Activated CD4-positive, alpha-beta T cell treated with anti-CD3 and anti-CD28 coated beads, Interleukin-10, Interleukin-2, amounts not matched to agents 100 ng/mL and 50 ng/mL, durations not matched to agents 16 hours and 8 hours (primary cell): ENCODE measurements at regions not wholly inside any gene's neighbourhood (a gene's known extent, or its start where the extent isn't known, plus 50 kb on each side); places are given as distances from the start of the nearest gene placed in this dataset.
"Not testable (repeated sequence)": the region's sequence is repeated elsewhere in the genome, so short reads cannot be mapped to it uniquely, and the experiment has no call there.

ENCODE experiments used
- DNase-seq: peaks from one replicate; pipeline ENCODE4 v3.0.0-alpha.2; 2020

- DNase-seq = no peak
Measured at GRCh38 chr2:228956701-228957474, 314.2 kb downstream of the PID1 start.

GRCh38 chr2:228949831-228950230, 321.3 kb downstream of the PID1 start:
- DNase-seq = no peak

DNA sequence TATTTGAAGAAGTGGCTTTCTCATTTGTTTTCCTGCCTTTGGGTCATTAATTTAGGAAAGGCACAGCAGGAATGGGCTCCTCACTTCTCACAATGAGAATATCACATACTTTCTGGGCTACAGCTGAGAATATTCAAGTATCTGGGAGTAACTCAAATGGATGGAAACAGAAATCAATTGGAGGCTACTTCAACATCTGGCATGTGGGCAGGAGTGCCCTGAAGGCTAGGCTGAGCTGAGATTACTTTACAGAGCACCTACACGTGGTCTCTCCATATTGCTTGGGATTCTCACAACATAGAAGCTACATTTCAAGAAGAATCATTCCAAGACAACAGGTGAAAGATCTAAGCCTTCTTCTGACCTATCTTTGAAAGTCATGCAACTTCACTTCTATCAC, 325.4 kb downstream of the PID1 start:
- DNase-seq = no peak

- DNase-seq = no peak
Measured at GRCh38 chr2:228942856-228943255, 328.2 kb downstream of the PID1 start.

GRCh38 chr2:228938629-228939028, 332.5 kb downstream of the PID1 start:
- no peak for DNase-seq

- DNase-seq = no peak
Measured at GRCh38 chr2:228927028-228928010, 343.8 kb downstream of the PID1 start.

GRCh38 chr2:228919808-228920207, 351.3 kb downstream of the PID1 start:
- DNase-seq = no peak

GRCh38 chr2:228917220-228917619, 353.9 kb downstream of the PID1 start:
- no peak for DNase-seq

GRCh38 chr2:228916416-228917090, 354.5 kb downstream of the PID1 start:
- no peak for DNase-seq

- DNase-seq = no peak
Measured at GRCh38 chr2:228913176-228913575, 357.9 kb downstream of the PID1 start.

- DNase-seq = not testable (repeated sequence)
Measured at GRCh38 chr2:228910872-228911271, 360.2 kb downstream of the PID1 start.

- DNase-seq = no peak
Measured at GRCh38 chr2:228902176-228902575, 368.9 kb downstream of the PID1 start.

DNA sequence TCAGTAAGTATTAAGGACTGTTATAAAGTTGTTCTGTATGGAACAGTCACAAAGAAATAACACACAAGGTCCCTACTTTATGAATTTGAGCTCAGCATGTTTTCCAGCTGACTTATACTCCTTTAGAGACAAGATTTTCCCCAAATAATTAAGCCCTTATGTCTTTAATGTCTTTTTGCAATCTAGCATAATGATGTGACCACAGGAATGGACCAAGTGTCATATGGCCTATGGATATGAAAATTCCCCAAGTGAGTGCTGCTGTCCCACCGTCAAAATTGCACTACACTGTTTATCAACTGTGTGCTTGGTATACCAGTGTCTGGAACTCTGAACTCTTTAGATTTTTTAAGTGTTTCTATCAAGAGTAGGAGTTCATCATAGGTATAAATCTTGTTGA, 369.6 kb downstream of the PID1 start:
- no peak for DNase-seq

DNA sequence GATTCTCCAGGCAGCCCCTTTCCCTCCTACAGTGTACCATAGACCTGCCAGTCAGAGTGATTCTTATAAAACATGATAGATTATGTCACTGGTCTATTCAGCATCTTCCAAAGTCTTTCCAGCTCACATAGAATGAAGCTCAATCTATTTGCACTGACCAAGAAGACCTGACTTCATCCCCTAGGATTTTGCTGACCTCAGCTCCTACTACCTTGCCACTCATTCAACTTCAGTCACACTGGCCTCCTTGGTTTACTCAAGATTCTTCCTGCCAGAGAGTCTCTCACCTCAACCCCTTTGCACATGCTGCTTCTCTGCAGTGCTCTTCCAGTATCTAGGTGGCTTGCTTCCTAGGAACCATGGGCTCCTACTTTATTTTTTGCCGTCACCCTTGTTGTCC, 392.9 kb downstream of the PID1 start:
- no peak for DNase-seq

- no peak for DNase-seq
Measured at GRCh38 chr2:228876276-228876675, 394.8 kb downstream of the PID1 start.

- DNase-seq = no peak
Measured at GRCh38 chr2:228875152-228875900, 395.8 kb downstream of the PID1 start.

GRCh38 chr2:228871012-228871411, 400.1 kb downstream of the PID1 start:
- no peak for DNase-seq

DNA sequence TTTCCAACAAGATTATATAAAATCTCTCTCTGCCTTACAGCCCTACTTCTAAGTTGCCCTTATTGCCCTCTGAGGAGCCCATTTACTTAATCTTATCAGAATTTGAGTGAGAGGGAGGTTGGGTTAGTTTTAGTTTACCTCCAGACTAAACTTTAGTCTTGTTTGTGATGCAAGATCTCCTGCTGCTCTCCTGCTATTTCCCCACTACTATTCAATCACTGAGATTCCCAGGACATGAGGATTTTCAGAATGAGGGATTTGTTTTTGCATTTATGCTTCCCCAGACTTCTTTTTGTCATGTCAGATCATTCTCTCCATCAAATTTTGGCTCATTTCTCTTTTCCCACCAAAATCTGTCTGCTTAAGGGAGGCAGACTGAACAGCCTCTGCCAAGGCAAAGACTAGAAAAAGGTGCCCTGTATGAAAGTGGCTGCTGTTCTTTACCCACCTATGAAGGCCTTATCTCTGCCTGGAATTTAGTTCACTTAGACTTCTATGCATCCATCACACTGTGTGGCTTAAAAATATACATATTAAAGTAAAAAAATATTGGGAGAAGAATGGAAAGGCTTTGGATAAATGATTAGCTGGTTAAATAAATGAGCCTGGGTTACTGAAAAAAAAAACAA, 401.3 kb downstream of the PID1 start:
- DNase-seq = no peak

DNA sequence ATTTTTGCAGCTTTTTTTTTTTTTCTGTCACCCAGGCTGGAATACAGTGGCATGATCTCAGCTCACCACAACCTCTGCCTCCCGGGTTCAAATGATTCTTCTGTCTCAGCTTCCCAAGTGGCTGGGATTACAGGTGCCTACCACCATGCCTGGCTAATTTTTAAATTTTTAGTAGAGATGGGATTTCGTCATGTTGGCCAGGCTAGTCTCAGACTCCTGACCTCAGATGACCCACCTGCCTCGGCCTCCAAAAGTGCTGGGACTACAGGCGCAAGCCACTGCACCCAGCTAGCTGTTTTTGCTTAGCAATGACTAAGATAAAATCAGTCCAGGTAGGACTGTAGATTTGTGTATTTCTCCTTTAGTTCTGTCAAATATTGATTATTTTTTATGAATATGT, 403.7 kb downstream of the PID1 start:
- DNase-seq = no peak

GRCh38 chr2:228866781-228867180, 404.3 kb downstream of the PID1 start:
- DNase-seq = no peak

GRCh38 chr2:228866044-228866443, 405.0 kb downstream of the PID1 start:
- DNase-seq = no peak

GRCh38 chr2:228864131-228864530, 407.0 kb downstream of the PID1 start:
- no peak for DNase-seq
